NOMO-1 (cell line): ENCODE measurements at regions not wholly inside any gene's neighbourhood (a gene's known extent, or its start where the extent isn't known, plus 50 kb on each side); places are given as distances from the start of the nearest gene placed in this dataset.

Experiments
- DNase-seq, 2 experiments: peaks; one replicate each; lab custom pipeline; 2025; ENCODE audit not compliant: unreplicated experiment in 2 of 2; lab: John Stamatoyannopoulos, UW

- no peak for DNase-seq
Observed at GRCh38 chr6:10060004-10060403, 354.9 kb downstream of the TFAP2A start.

GRCh38 chr6:10054672-10055071, 360.2 kb downstream of the TFAP2A start:
- DNase-seq = no peak

- no peak for DNase-seq
Observed at GRCh38 chr6:10051283-10051682, 363.6 kb downstream of the TFAP2A start.

- DNase-seq = no peak
Observed at GRCh38 chr6:10048370-10049297, 366.2 kb downstream of the TFAP2A start.

GRCh38 chr6:10042280-10042679, 372.6 kb downstream of the TFAP2A start:
- no peak for DNase-seq

GRCh38 chr6:10033223-10033829, 381.5 kb downstream of the TFAP2A start:
- no peak for DNase-seq

- DNase-seq = no peak
Observed at GRCh38 chr6:10031617-10032016, 383.3 kb downstream of the TFAP2A start.

GRCh38 chr6:10030942-10031537, 383.8 kb downstream of the TFAP2A start:
- peak in 1 of 2 experiments; percentile 26 for DNase-seq

- DNase-seq = no peak
Observed at GRCh38 chr6:10028222-10028621, 386.7 kb downstream of the TFAP2A start.

GRCh38 chr6:10019851-10020250, 395.0 kb downstream of the TFAP2A start:
- no peak for DNase-seq

GRCh38 chr6:10014557-10014956, 400.3 kb downstream of the TFAP2A start:
- no peak for DNase-seq

GRCh38 chr6:10000551-10000950, 414.3 kb downstream of the TFAP2A start:
- no peak for DNase-seq

GRCh38 chr6:9999796-10000195, 415.1 kb downstream of the TFAP2A start:
- no peak for DNase-seq

- DNase-seq = no peak
Observed at GRCh38 chr6:9986273-9986672, 428.6 kb downstream of the TFAP2A start.

- DNase-seq = no peak
Observed at GRCh38 chr6:9985481-9985880, 429.4 kb downstream of the TFAP2A start.

GRCh38 chr6:9984607-9985006, 430.3 kb downstream of the TFAP2A start:
- peak; percentile 31 to 55 for DNase-seq

GRCh38 chr6:9983168-9983567, 431.7 kb downstream of the TFAP2A start:
- no peak for DNase-seq

- peak in 1 of 2 experiments; percentile 41 for DNase-seq
Observed at GRCh38 chr6:9982215-9982614, 432.7 kb downstream of the TFAP2A start.

- no peak for DNase-seq
Observed at GRCh38 chr6:9979996-9980395, 434.9 kb downstream of the TFAP2A start.

GRCh38 chr6:9978480-9978879, 436.4 kb downstream of the TFAP2A start:
- DNase-seq = no peak

- DNase-seq = no peak
Observed at GRCh38 chr6:9977411-9977810, 437.5 kb downstream of the TFAP2A start.

- no peak for DNase-seq
Observed at GRCh38 chr6:9961646-9962045, 453.2 kb downstream of the TFAP2A start.
